ENCODE measurements at regions not wholly inside any gene's neighbourhood (a gene's known extent, or its start where the extent isn't known, plus 50 kb on each side); places are given as distances from the start of the nearest gene placed in this dataset.

DNA sequence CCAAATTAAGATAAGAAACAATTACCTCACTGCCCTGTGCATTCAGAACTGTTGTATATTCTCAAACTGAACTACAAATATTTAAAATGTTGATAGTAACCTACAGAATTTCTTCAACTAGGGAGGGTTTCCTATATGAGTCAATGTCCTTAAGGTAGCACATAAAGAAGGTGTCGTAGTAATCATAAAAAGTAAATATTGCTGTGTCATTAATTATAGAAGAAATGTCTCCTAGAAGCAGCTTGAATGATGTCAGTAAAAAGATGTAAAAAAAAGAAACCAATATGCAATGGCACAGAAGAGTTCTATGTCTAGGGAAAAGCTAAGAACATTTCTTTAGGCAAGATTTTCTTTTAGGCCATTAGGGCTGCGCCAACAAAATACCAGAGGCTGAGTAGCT, 559.6 kb upstream of the EPHA5 start:
- TF ChIP-seq EZH2 (IDR thresholded peaks at IDR 0.05; ENCODE audit: insufficient read depth, poor library complexity, severe bottlenecking) (no peak), EZH2phosphoT487 (IDR thresholded peaks at IDR 0.05; ENCODE audit: insufficient read depth, low read depth) (no peak)

Data from GM23248 (cell line).